ENCODE measurements at regions not wholly inside any gene's neighbourhood (a gene's known extent, or its start where the extent isn't known, plus 50 kb on each side); places are given as distances from the start of the nearest gene placed in this dataset.
"Not testable (repeated sequence)": the region's sequence is repeated elsewhere in the genome, so short reads cannot be mapped to it uniquely, and the experiment has no call there.

DNA sequence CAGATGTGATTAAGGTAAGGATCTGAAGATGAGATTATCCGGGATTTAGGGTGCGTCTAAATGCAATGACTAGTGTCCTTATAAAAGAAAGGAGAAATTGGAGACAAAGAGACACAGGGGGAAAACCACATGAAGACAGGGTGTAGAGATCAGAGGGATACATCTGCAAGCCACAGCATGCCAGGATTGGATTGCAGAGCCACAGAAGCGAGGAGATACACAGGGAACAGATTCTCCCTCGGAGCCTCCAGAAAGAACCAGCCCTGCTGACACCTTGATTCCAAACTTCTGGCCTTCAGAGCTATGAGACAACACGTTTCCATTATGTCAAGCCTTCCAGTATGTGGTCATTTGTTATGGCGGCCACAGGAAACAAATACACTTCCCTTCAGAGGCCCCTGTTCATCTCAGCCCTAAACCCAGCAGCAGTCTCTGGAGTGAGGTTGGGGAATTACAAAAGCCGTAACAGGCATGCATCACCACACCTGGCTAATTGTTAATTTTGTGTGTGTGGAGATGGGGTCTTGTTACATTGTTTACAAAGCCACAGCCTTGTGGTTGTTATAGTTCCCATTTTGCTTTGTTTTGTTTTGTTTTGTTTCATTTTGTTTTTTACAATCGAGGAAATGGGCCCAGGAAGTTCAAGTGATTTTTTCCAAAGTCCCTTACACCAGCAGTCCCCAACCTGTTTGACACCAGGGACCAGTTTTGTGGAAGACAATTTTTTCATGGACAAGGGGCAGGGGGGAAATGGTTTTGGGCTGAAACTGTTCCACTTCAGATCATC, 51.6 kb upstream of the LYRM9 start:
- H3K27me3 Mint-ChIP-seq, result peaks cover 0 to 3% (median 0%) of the 10 kb centered on the region in 3 donors
- no peaks in the 10 kb centered on the region for H3K36me3 Mint-ChIP-seq
- DNase-seq, result no peak
- ATAC-seq (ENCODE audit: low read depth in 2 of 2), result peak; percentile 42 to 50
- H3K27ac Mint-ChIP-seq, result peak overlapping the region in 3 of 6 donors; percentile 12 to 72 (median 18)
- peaks cover 10 to 26% (median 20%) of the 10 kb centered on the region in 3 donors for H3K4me1 Mint-ChIP-seq
- H3K9me3 Mint-ChIP-seq, result peaks cover 0 to 5% (median 0%) of the 10 kb centered on the region in 7 donors
- no peak overlapping the region for H3K4me3 Mint-ChIP-seq

DNA sequence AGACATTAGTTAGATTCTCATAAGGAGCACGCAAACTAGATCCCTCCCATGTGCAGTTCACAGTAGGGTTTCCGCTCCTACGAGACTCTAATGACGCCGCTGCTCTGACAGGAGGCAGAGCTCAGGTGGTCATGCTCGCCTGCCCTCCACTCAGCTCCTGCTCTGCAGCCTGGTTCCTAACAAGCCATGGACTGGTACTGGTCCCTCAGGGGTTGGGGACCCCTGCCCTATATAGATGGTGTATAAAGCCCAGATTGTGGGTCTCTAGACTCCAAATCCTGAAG, 52.1 kb upstream of the LYRM9 start:
- peak overlapping the region in 3 of 6 donors; percentile 4 to 18 (median 12) for H3K27ac Mint-ChIP-seq
- peak in 1 of 2 donors; percentile 15 for ATAC-seq (ENCODE audit: low read depth in 2 of 2)

DNA sequence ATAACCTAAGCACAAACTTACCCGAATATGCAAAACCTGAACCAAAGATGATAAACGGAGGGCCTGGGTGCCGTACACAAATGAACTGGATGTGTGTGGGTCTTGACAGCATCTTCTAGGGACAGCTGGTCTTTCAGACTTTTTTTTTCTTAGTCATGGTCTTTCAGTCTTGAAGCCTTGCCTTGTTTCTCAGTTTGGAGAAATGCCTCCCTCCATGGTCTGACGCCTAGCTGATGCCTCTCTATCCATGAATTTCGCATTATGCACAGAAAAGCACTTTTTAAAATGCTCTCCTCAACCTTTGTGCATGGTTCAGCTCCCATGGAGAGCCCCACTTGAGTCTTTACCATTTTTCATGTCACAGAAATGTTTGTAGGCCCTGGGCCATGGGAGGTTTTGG, 52.8 kb upstream of the LYRM9 start:
- Mint-ChIP-seq H3K4me3 (no peak overlapping the region), H3K27me3 (peaks cover 0 to 5% (median 3%) of the 10 kb centered on the region in 3 donors), H3K36me3 (no peaks in the 10 kb centered on the region), H3K27ac (peak overlapping the region in 1 of 6 donors; percentile 12), H3K4me1 (peaks cover 8 to 19% (median 14%) of the 10 kb centered on the region in 3 donors), H3K9me3 (peaks cover 0 to 5% (median 0%) of the 10 kb centered on the region in 7 donors)
- no peak for DNase-seq
- no peak for ATAC-seq (ENCODE audit: low read depth in 2 of 2)

More for the DNA sequence above, 52.1 kb upstream of the LYRM9 start:
- no peak for DNase-seq
- peaks cover 8 to 21% (median 15%) of the 10 kb centered on the region in 3 donors for H3K4me1 Mint-ChIP-seq
- H3K9me3 Mint-ChIP-seq, result peaks cover 0 to 5% (median 0%) of the 10 kb centered on the region in 7 donors
- no peaks in the 10 kb centered on the region for H3K36me3 Mint-ChIP-seq
- H3K27me3 Mint-ChIP-seq, result peaks cover 0 to 3% (median 0%) of the 10 kb centered on the region in 3 donors
- H3K4me3 Mint-ChIP-seq, result peak overlapping the region in 1 of 8 donors; percentile 60

DNA sequence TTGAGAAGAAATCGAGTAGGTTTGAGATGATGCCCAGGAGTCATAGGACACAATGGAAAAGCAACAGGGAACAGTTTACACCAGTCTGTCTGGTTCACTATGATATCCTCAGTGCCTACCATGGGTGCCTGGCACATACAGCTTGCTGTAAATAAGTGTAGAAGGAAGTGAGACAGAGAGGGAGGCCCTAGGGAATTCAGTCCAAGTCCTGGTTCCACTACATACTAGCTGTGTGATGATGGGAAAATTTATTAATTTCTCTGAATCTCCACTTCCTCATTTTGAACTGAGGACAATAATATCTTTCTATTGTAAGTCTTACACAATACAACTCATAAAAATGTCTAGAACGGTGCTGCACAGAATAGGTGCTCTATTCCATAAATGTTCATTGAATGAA, 53.3 kb upstream of the LYRM9 start:
- H3K27ac Mint-ChIP-seq, result peak overlapping the region in 1 of 6 donors; percentile 80
- DNase-seq, result peak; percentile 41
- peak; percentile 95 for ATAC-seq (ENCODE audit: low read depth in 2 of 2)
- H3K27me3 Mint-ChIP-seq, result peaks cover 0 to 10% (median 7%) of the 10 kb centered on the region in 3 donors
- peak overlapping the region in 1 of 8 donors; percentile 32 for H3K4me3 Mint-ChIP-seq
- peaks cover 0 to 5% (median 0%) of the 10 kb centered on the region in 7 donors for H3K9me3 Mint-ChIP-seq
- H3K4me1 Mint-ChIP-seq, result peaks cover 8 to 19% (median 14%) of the 10 kb centered on the region in 3 donors
- no peaks in the 10 kb centered on the region for H3K36me3 Mint-ChIP-seq

- Mint-ChIP-seq H3K27ac (peak overlapping the region in 2 of 6 donors; percentile 80 to 88), H3K27me3 (peaks cover 4 to 15% (median 8%) of the 10 kb centered on the region in 3 donors), H3K4me1 (peaks cover 8 to 19% (median 14%) of the 10 kb centered on the region in 3 donors), H3K9me3 (peaks cover 0 to 3% (median 0%) of the 10 kb centered on the region in 7 donors), H3K4me3 (no peak overlapping the region), H3K36me3 (no peaks in the 10 kb centered on the region)
- DNase-seq (no peak), ATAC-seq (ENCODE audit: low read depth in 2 of 2) (no peak)
Measured at GRCh38 chr17:27947005-27947406, 53.8 kb upstream of the LYRM9 start.

DNA sequence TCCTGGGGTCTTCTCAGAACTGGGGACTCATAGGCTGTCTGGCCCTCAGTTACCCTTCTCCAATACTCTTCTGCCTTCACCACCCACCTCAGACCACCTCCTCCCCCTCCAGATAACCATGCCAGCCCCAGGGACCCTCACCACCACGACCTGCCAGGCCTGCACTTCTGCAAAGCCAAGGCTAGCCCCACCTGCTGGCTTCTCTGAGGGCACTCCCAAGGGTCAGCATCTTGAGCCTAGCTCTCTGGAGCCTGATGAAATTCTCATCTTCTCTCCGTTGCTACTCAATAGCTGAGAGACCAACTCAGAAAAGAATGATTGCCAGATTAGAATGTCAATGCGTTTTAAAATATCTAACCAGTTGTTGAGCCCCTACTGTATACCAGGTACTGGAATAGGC, 56.1 kb upstream of the LYRM9 start:
- Mint-ChIP-seq H3K4me3 (no peak overlapping the region), H3K9me3 (no peaks in the 10 kb centered on the region), H3K36me3 (no peaks in the 10 kb centered on the region), H3K4me1 (peaks cover 8 to 19% (median 14%) of the 10 kb centered on the region in 3 donors), H3K27me3 (peaks cover 13 to 35% (median 16%) of the 10 kb centered on the region in 3 donors), H3K27ac (peak overlapping the region in 1 of 6 donors; percentile 89)
- DNase-seq (no peak), ATAC-seq (ENCODE audit: low read depth in 2 of 2) (no peak)

- not testable (repeated sequence) for H3K36me3 Mint-ChIP-seq; H3K27ac Mint-ChIP-seq; ATAC-seq (ENCODE audit: low read depth in 2 of 2); H3K4me3 Mint-ChIP-seq; DNase-seq; H3K9me3 Mint-ChIP-seq
- H3K27me3 Mint-ChIP-seq, result peaks cover 10 to 35% (median 16%) of the 10 kb centered on the region in 3 donors
- H3K4me1 Mint-ChIP-seq, result peaks cover 8 to 15% (median 14%) of the 10 kb centered on the region in 3 donors
Measured at GRCh38 chr17:27950225-27950624, 57.1 kb upstream of the LYRM9 start.

DNA sequence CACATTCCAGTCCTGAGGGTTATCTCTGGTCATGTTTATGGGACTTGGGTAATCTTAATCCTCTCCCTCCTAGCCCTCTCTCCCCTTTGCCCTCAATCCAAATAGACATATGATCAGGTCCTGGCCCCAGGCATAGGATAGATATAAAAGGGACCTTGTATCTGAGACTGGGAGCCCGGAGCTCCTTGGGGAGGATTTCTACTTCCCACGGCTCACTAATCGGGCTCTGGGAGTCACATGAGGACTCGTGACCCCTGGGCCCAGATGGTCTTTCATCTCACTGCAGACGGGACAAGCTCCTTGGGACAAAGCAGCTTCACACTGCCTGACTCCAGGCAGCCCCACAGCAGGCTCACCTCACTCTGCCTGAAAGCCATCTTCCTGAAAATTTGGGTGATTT, 57.8 kb upstream of the LYRM9 start:
- no peak overlapping the region for H3K4me3 Mint-ChIP-seq
- H3K27me3 Mint-ChIP-seq, result peaks cover 10 to 35% (median 16%) of the 10 kb centered on the region in 3 donors
- H3K36me3 Mint-ChIP-seq, result no peaks in the 10 kb centered on the region

DNA sequence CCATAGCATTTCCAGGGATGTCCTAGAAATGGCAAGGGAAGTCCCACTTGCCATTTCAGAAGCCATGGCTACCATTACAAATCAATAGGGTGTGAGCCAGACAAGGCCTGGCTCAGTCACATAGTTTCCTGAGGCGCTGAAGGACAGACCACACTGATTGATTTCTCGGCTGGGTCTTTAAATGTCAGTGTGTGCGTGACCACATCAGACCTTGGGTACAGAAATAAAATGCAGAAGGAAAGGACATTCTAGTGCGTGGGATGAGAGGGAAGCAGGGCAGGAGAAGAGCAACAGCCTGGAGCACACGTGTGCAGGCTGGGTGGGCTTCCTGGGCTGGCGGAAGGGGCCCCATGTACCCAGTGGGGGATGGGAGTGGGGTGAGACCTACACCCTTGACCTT, 58.7 kb upstream of the LYRM9 start:
- no peak for ATAC-seq (ENCODE audit: low read depth in 2 of 2)
- Mint-ChIP-seq H3K36me3 (no peaks in the 10 kb centered on the region), H3K9me3 (no peaks in the 10 kb centered on the region), H3K4me1 (peaks cover under 1 to 4% (median 4%) of the 10 kb centered on the region in 3 donors), H3K27ac (no peak overlapping the region), H3K4me3 (no peak overlapping the region), H3K27me3 (peaks cover 10 to 35% (median 20%) of the 10 kb centered on the region in 3 donors)
- DNase-seq, result no peak

More for the DNA sequence above, 57.8 kb upstream of the LYRM9 start:
- ATAC-seq (ENCODE audit: low read depth in 2 of 2) (no peak), DNase-seq (no peak)
- H3K9me3 Mint-ChIP-seq, result no peaks in the 10 kb centered on the region
- H3K27ac Mint-ChIP-seq, result peak overlapping the region in 1 of 6 donors; percentile 62
- peaks cover 8 to 13% (median 13%) of the 10 kb centered on the region in 3 donors for H3K4me1 Mint-ChIP-seq

- Mint-ChIP-seq H3K4me3 (peak overlapping the region in 1 of 8 donors; percentile 48), H3K27ac (peak overlapping the region in 2 of 6 donors; percentile 53 to 83), H3K9me3 (no peaks in the 10 kb centered on the region), H3K27me3 (peaks cover 10 to 35% (median 25%) of the 10 kb centered on the region in 3 donors), H3K4me1 (no peaks in the 10 kb centered on the region), H3K36me3 (no peaks in the 10 kb centered on the region)
- ATAC-seq (ENCODE audit: low read depth in 2 of 2), result no peak
- no peak for DNase-seq
Measured at GRCh38 chr17:27952366-27952765, 59.2 kb upstream of the LYRM9 start.

DNA sequence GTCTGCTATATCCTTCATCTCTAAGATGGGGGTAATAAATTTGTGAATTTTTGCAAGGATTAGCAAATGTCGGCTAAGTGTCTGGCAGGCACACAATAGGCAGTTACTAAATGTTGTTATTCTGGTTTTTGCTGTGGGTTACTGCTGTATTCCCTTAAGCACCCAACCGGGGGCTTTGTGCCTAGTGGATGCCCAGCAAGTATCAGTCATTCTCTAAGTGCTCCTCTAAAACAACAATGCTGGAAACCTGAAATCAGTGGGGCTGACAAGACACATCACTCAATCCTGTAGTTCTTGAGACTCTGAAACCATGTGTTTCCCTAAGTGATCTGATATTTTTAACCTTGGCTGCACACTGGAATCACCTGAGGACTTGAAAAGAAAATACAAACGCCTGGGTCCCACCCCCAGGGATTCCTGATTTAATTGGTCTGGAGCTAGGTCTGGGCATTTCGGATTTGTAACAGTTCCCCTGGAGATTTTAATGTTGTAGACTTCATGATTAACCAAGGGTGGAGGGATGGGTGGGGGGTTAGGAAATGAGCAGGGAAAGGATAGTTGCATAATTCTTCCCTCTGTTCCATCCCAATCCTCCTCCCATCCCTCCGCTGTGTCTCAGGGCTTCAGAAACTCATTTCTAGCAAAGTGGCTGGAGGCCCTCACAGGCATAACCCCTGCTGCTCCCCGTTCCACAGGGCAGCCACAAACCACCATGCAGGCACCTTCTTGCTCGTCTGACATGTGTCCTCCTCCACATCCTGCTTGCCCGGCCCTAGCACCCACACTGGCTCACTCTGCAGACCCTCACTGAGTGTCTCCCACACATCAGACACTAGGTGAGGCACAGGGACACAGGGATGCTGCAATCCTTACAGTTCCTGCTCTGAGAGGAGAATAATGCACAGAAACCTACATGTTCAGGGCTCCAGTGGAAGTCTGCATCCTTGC, 61.7 kb upstream of the LYRM9 start:
- no peaks in the 10 kb centered on the region for H3K9me3 Mint-ChIP-seq
- H3K27ac Mint-ChIP-seq, result no peak overlapping the region
- no peaks in the 10 kb centered on the region for H3K36me3 Mint-ChIP-seq
- H3K4me1 Mint-ChIP-seq, result no peaks in the 10 kb centered on the region
- ATAC-seq (ENCODE audit: low read depth in 2 of 2) (no peak), DNase-seq (no peak)
- peaks cover 10 to 35% (median 29%) of the 10 kb centered on the region in 3 donors for H3K27me3 Mint-ChIP-seq
- no peak overlapping the region for H3K4me3 Mint-ChIP-seq

GRCh38 chr17:27956601-27957445, 63.7 kb upstream of the LYRM9 start:
- no peak for ATAC-seq (ENCODE audit: low read depth in 2 of 2)
- H3K4me3 Mint-ChIP-seq, result no peak overlapping the region

DNA sequence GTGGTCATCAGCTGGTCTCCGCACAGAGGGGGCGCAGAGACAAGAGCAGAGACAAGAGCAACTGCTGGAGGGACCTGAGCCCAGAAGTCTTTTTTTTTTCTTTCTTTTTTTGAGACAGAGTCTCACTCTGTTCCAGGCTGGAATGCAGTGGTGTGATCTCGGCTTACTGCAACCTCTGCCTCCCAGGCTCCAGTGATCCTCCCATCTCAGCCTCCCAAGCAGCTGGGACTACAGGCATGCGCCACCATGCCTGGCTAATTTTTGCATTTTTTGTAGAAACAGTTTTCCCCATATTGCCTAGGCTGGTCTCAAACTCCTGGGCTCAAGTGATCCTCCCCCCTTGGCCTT, 64.3 kb upstream of the LYRM9 start:
- not testable (repeated sequence) for H3K27ac Mint-ChIP-seq; H3K4me1 Mint-ChIP-seq; H3K9me3 Mint-ChIP-seq; DNase-seq; ATAC-seq (ENCODE audit: low read depth in 2 of 2); H3K36me3 Mint-ChIP-seq; H3K4me3 Mint-ChIP-seq
- peaks cover 4 to 25% (median 25%) of the 10 kb centered on the region in 3 donors for H3K27me3 Mint-ChIP-seq

More at GRCh38 chr17:27956601-27957445, 63.7 kb upstream of the LYRM9 start:
- no peak overlapping the region for H3K27ac Mint-ChIP-seq
- H3K9me3 Mint-ChIP-seq, result no peaks in the 10 kb centered on the region
- H3K36me3 Mint-ChIP-seq, result no peaks in the 10 kb centered on the region
- H3K4me1 Mint-ChIP-seq, result no peaks in the 10 kb centered on the region
- H3K27me3 Mint-ChIP-seq, result peaks cover 5 to 31% (median 26%) of the 10 kb centered on the region in 3 donors
- no peak for DNase-seq
